ENCODE measurements at regions not wholly inside any gene's neighbourhood (a gene's known extent, or its start where the extent isn't known, plus 50 kb on each side); places are given as distances from the start of the nearest gene placed in this dataset.

- TF ChIP-seq HOXA7 (CRISPR knock-in tag; IDR thresholded peaks at IDR 0.05; ENCODE audit: borderline replicate concordance) (no peak), KLF1 (tag by site-specific recombination; IDR thresholded peaks at IDR 0.05) (no peak), ZNF280D (tag by site-specific recombination; IDR thresholded peaks at IDR 0.05) (no peak), YY1 (tag by site-specific recombination; IDR thresholded peaks at IDR 0.05) (no peak), ZNF335 (tag by site-specific recombination; conservative IDR thresholded peaks at IDR 0.05) (no peak), ZNF302 (tag by site-specific recombination; IDR thresholded peaks at IDR 0.05; ENCODE audit: low read depth) (no peak), ZNF449 (tag by site-specific recombination; IDR thresholded peaks at IDR 0.05) (no peak), ZBTB17 (tag by site-specific recombination; IDR thresholded peaks at IDR 0.05) (no peak), ZNF510 (tag by site-specific recombination; IDR thresholded peaks at IDR 0.05; ENCODE audit: insufficient replicate concordance) (no peak)
- TF ChIP-seq, protein P1, sequence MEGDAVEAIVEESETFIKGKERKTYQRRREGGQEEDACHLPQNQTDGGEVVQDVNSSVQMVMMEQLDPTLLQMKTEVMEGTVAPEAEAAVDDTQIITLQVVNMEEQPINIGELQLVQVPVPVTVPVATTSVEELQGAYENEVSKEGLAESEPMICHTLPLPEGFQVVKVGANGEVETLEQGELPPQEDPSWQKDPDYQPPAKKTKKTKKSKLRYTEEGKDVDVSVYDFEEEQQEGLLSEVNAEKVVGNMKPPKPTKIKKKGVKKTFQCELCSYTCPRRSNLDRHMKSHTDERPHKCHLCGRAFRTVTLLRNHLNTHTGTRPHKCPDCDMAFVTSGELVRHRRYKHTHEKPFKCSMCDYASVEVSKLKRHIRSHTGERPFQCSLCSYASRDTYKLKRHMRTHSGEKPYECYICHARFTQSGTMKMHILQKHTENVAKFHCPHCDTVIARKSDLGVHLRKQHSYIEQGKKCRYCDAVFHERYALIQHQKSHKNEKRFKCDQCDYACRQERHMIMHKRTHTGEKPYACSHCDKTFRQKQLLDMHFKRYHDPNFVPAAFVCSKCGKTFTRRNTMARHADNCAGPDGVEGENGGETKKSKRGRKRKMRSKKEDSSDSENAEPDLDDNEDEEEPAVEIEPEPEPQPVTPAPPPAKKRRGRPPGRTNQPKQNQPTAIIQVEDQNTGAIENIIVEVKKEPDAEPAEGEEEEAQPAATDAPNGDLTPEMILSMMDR (tag by site-specific recombination; IDR thresholded peaks at IDR 0.05), result no peak
- TF ChIP-seq, protein P2, sequence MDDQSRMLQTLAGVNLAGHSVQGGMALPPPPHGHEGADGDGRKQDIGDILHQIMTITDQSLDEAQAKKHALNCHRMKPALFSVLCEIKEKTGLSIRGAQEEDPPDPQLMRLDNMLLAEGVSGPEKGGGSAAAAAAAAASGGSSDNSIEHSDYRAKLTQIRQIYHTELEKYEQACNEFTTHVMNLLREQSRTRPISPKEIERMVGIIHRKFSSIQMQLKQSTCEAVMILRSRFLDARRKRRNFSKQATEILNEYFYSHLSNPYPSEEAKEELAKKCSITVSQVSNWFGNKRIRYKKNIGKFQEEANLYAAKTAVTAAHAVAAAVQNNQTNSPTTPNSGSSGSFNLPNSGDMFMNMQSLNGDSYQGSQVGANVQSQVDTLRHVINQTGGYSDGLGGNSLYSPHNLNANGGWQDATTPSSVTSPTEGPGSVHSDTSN (CRISPR knock-in tag; IDR thresholded peaks at IDR 0.05), result no peak
- TF ChIP-seq, protein P3, sequence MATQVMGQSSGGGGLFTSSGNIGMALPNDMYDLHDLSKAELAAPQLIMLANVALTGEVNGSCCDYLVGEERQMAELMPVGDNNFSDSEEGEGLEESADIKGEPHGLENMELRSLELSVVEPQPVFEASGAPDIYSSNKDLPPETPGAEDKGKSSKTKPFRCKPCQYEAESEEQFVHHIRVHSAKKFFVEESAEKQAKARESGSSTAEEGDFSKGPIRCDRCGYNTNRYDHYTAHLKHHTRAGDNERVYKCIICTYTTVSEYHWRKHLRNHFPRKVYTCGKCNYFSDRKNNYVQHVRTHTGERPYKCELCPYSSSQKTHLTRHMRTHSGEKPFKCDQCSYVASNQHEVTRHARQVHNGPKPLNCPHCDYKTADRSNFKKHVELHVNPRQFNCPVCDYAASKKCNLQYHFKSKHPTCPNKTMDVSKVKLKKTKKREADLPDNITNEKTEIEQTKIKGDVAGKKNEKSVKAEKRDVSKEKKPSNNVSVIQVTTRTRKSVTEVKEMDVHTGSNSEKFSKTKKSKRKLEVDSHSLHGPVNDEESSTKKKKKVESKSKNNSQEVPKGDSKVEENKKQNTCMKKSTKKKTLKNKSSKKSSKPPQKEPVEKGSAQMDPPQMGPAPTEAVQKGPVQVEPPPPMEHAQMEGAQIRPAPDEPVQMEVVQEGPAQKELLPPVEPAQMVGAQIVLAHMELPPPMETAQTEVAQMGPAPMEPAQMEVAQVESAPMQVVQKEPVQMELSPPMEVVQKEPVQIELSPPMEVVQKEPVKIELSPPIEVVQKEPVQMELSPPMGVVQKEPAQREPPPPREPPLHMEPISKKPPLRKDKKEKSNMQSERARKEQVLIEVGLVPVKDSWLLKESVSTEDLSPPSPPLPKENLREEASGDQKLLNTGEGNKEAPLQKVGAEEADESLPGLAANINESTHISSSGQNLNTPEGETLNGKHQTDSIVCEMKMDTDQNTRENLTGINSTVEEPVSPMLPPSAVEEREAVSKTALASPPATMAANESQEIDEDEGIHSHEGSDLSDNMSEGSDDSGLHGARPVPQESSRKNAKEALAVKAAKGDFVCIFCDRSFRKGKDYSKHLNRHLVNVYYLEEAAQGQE (tag by site-specific recombination; IDR thresholded peaks at IDR 0.05), result no peak
Measured at GRCh38 chr3:194983620-194984019, 287.3 kb downstream of the XXYLT1 start.
